PC-3 (cell line): ENCODE measurements at regions not wholly inside any gene's neighbourhood (a gene's known extent, or its start where the extent isn't known, plus 50 kb on each side); places are given as distances from the start of the nearest gene placed in this dataset.

ENCODE experiments used
- ATAC-seq: fragments of 200-7000 bp; cut with Tn5 transposase; 2 replicates; pipeline ENCODE4 v1.9.1; 2020; ENCODE audit warnings: mild to moderate bottlenecking, moderate library complexity
- BruUV-seq: library from RNA; stranded (reverse); fragments of 400-500 nt; replicated peaks from 2 replicates; lab custom pipeline; 2021; lab: Mats Ljungman, UMichigan
- CTCF ChIA-PET: fragments of 300-600 bp; sonication (Branson Sonifier 250); formaldehyde crosslinking; loops from one replicate; lab custom pipeline; 2022; ENCODE audit warnings: antibody characterized with exemption; lab: Charles Lee
- POLR2A ChIA-PET: fragments of 300-600 bp; sonication (Branson Sonifier 250); formaldehyde crosslinking; loops from one replicate; lab custom pipeline; 2022; ENCODE audit warnings: antibody characterized with exemption; ENCODE audit not compliant: unreplicated experiment; lab: Charles Lee
- DNase-seq: peaks from one replicate; pipeline ENCODE4 v3.0.0-alpha.2; 2015
- H2AFZ ChIP-seq: fragments of 300-600 bp; sonication (generic); 2 replicates; pipeline ENCODE4 v1.6.0; 2016; ENCODE audit warnings: antibody characterized with exemption, low read length
- H3F3A ChIP-seq: fragments of 300-600 bp; sonication (generic); one replicate; pipeline ENCODE4 v1.6.0; 2017; ENCODE audit warnings: antibody characterized with exemption, low read length, control low read depth, mild to moderate bottlenecking; ENCODE audit not compliant: unreplicated experiment
- H3K27ac ChIP-seq: fragments of 300-600 bp; sonication (generic); 2 replicates; pipeline ENCODE4 v1.5.1; 2016; ENCODE audit warnings: mild to moderate bottlenecking, low read length
- H3K27me3 ChIP-seq: fragments of 300-600 bp; sonication (generic); 2 replicates; pipeline ENCODE4 v1.6.1; 2016; ENCODE audit warnings: low read length, mixed read lengths
- H3K36me3 ChIP-seq: fragments of 300-600 bp; sonication (generic); 2 replicates; pipeline ENCODE4 v1.6.1; 2016; ENCODE audit warnings: low read depth, mixed run types, low read length, mixed read lengths
- H3K4me1 ChIP-seq: fragments of 300-600 bp; sonication (generic); 2 replicates; pipeline ENCODE4 v1.5.1; 2016; ENCODE audit warnings: low read length; ENCODE audit not compliant: insufficient read depth
- H3K4me2 ChIP-seq: fragments of 300-600 bp; sonication (generic); 2 replicates; pipeline ENCODE4 v1.6.0; 2016; ENCODE audit warnings: low read length
- H3K4me3 ChIP-seq: fragments of 300-600 bp; sonication (generic); 2 replicates; pipeline ENCODE4 v1.5.1; 2016; ENCODE audit warnings: mild to moderate bottlenecking, low read length, mixed read lengths
- H3K79me2 ChIP-seq: fragments of 300-600 bp; sonication (generic); 2 replicates; pipeline ENCODE4 v1.6.1; 2017; ENCODE audit warnings: low read length, mixed read lengths
- H3K9ac ChIP-seq: fragments of 300-600 bp; sonication (generic); 2 replicates; pipeline ENCODE4 v1.6.0; 2016; ENCODE audit warnings: mild to moderate bottlenecking, low read length
- H3K9me2 ChIP-seq: fragments of 300-600 bp; sonication (generic); replicated peaks from 2 replicates; pipeline ENCODE4 v1.6.1; 2016; ENCODE audit warnings: mixed run types, low read length, mixed read lengths
- H3K9me3 ChIP-seq: fragments of 300-600 bp; sonication (generic); 2 replicates; pipeline ENCODE4 v1.6.1; 2016; ENCODE audit warnings: low read length, mixed read lengths
- H4K20me1 ChIP-seq: fragments of 300-600 bp; sonication (generic); 2 replicates; pipeline ENCODE4 v1.6.1; 2016; ENCODE audit warnings: low read length, mixed read lengths
- CTCF ChIP-seq: fragments of 300-600 bp; sonication (generic); conservative IDR thresholded peaks from 2 replicates; pipeline ENCODE4 v1.5.1; 2017; ENCODE audit warnings: antibody characterized with exemption, low read depth, mild to moderate bottlenecking, low read length
- EZH2 ChIP-seq: fragments of 300-600 bp; sonication (generic); IDR thresholded peaks from one replicate; pipeline ENCODE4 v1.6.1; 2017; ENCODE audit warnings: antibody characterized with exemption, mild to moderate bottlenecking, low read length; ENCODE audit not compliant: unreplicated experiment
- EZH2phosphoT487 ChIP-seq: fragments of 300-600 bp; sonication (generic); IDR thresholded peaks from 2 replicates; pipeline ENCODE4 v1.6.1; 2018; ENCODE audit warnings: mild to moderate bottlenecking, antibody characterized with exemption, low read length, borderline replicate concordance
- intact Hi-C: fragments of 100-400 bp; cut with micrococcal nuclease; formaldehyde crosslinking; loops from 2 replicates; pipeline ENCODE4 v1.9.0; 2023

DNA sequence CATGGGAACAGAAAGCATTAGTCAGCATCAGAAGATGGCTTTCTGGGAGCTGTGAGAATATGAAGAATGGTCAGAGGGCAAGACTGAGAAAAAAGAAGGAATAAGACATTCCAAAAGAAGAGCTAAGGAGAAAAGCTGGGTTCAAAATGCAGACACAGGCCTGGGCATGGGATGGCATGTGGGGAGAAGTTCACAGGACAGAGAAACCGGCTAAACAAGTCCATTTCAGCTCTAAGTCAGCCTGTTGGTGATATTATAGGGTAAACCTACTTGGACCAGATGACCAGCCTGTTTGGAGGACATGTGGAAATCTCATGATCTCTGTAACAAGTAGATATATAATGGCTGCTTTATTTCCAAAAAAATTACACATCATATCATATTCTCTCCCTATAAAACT lies 91.7 kb upstream of the MEIS1 start:
- Histone ChIP-seq H3K36me3 (no peaks in the 10 kb centered on the region), H3F3A (no peaks in the 10 kb centered on the region), H4K20me1 (no peaks in the 10 kb centered on the region), H3K9me2 (no peaks in the 10 kb centered on the region), H3K9me3 (no peaks in the 10 kb centered on the region), H3K27me3 (peaks cover 16% of the 10 kb centered on the region), H3K27ac (no peak overlapping the region), H3K4me1 (no peaks in the 10 kb centered on the region), H3K79me2 (no peaks in the 10 kb centered on the region), H3K4me2 (no peak overlapping the region), H2AFZ (no peak overlapping the region), H3K4me3 (no peak overlapping the region), H3K9ac (no peak overlapping the region)
- CTCF ChIA-PET = no interaction called here
- DNase-seq = no peak
- TF ChIP-seq CTCF = no peak
- TF ChIP-seq EZH2phosphoT487 = no peak
- TF ChIP-seq EZH2 = no peak
- POLR2A ChIA-PET = no interaction called here
- ATAC-seq = no peak
- intact Hi-C loops = no loop called here
- no TSS peak for BruUV-seq

- no peaks in the 10 kb centered on the region for H3K36me3 ChIP-seq
These were observed 94.4 kb upstream of the MEIS1 start for GRCh38 chr2:66340521-66340920.

More at GRCh38 chr2:66340521-66340920, 94.4 kb upstream of the MEIS1 start:
- ATAC-seq (no peak), DNase-seq (no peak)
- Histone ChIP-seq H3K4me1 (no peaks in the 10 kb centered on the region), H3K9ac (no peak overlapping the region), H3K9me3 (no peaks in the 10 kb centered on the region), H3K27me3 (peaks cover 29% of the 10 kb centered on the region), H3K9me2 (no peaks in the 10 kb centered on the region), H2AFZ (no peak overlapping the region), H3K79me2 (no peaks in the 10 kb centered on the region), H3K4me2 (no peak overlapping the region), H4K20me1 (no peaks in the 10 kb centered on the region), H3K4me3 (no peak overlapping the region), H3K27ac (no peak overlapping the region), H3F3A (no peaks in the 10 kb centered on the region)
- CTCF ChIA-PET = interaction anchor here (0.6 kb wide), 1 partner anchor 28 kb away, joined by 3 read pairs; no protein-coding TSS in a partner anchor
- POLR2A ChIA-PET = no interaction called here
- intact Hi-C loops = no loop called here
- BruUV-seq = no TSS peak
- TF ChIP-seq EZH2 (no peak), EZH2phosphoT487 (no peak), CTCF (no peak)
